ENCODE measurements at regions not wholly inside any gene's neighbourhood (a gene's known extent, or its start where the extent isn't known, plus 50 kb on each side); places are given as distances from the start of the nearest gene placed in this dataset.
"Not testable (repeated sequence)": the region's sequence is repeated elsewhere in the genome, so short reads cannot be mapped to it uniquely, and the experiment has no call there.

DNA sequence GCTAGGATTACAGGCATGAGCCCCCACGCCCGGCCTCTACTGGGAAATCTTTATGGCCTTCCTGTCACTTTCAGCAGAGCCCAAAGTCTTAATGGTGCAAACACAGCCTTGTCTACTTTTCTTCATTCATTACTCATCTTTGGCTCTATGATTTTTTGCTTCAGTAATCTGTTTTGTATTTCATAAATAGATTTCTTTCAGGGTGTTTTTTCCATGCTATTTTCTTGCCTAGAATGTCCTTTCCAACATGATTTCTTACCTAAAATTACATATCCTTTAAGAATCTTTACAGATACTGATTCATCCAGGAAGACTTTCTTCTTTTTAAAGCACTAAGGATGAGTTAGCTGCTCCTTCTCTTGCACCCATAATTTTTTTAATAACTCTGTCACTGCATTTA lies 213.0 kb downstream of the TAF11L14 start:
- no peaks in the 10 kb centered on the region for H3K36me3 ChIP-seq
- WGBS, 2 donors = 89 to 92% methylated on average over 2 of the region's 2 CpGs
- no peak overlapping the region for H3K4me3 ChIP-seq
- DNase-seq = no peak
- no peak overlapping the region for H3K27ac ChIP-seq
- H3K4me1 ChIP-seq = no peaks in the 10 kb centered on the region
- TF ChIP-seq, protein P1, sequence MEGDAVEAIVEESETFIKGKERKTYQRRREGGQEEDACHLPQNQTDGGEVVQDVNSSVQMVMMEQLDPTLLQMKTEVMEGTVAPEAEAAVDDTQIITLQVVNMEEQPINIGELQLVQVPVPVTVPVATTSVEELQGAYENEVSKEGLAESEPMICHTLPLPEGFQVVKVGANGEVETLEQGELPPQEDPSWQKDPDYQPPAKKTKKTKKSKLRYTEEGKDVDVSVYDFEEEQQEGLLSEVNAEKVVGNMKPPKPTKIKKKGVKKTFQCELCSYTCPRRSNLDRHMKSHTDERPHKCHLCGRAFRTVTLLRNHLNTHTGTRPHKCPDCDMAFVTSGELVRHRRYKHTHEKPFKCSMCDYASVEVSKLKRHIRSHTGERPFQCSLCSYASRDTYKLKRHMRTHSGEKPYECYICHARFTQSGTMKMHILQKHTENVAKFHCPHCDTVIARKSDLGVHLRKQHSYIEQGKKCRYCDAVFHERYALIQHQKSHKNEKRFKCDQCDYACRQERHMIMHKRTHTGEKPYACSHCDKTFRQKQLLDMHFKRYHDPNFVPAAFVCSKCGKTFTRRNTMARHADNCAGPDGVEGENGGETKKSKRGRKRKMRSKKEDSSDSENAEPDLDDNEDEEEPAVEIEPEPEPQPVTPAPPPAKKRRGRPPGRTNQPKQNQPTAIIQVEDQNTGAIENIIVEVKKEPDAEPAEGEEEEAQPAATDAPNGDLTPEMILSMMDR (IDR thresholded peaks at IDR 0.05) = no peak
- TF ChIP-seq EP300 (IDR thresholded peaks at IDR 0.05) (no peak), POLR2A (IDR thresholded peaks at IDR 0.05) (no peak)
- no peak for ATAC-seq (ENCODE audit: low FRiP score in 2 of 2)
- no peaks in the 10 kb centered on the region for H3K27me3 ChIP-seq
- no peaks in the 10 kb centered on the region for H3K9me3 ChIP-seq

DNA sequence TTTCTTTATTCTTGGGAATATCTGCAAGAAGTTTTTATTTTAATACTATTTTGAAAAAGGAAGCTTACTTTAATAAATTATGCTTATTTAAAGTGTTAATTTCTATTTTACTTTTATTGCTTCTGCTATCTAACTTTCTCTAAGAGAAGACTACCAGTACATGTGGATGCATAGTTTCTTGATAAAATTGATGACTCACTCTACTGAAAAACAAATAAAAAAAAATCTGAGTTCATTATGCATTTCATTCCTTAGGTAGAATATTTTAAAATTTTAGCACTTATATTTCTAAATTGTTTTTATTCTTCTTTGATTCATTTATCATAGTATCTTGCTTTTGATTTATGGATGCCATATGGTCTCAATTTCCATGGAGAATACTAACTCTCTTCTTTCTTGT lies 217.9 kb downstream of the TAF11L14 start:
- Histone ChIP-seq H3K27me3 (no peaks in the 10 kb centered on the region), H3K4me3 (no peak overlapping the region), H3K9me3 (no peaks in the 10 kb centered on the region), H3K4me1 (no peaks in the 10 kb centered on the region), H3K36me3 (no peaks in the 10 kb centered on the region), H3K27ac (no peak overlapping the region)
- no peak for TF ChIP-seq POLR2AphosphoS5 (IDR thresholded peaks at IDR 0.05)
- TF ChIP-seq, protein P1 (IDR thresholded peaks at IDR 0.05) = no peak
- no peak for TF ChIP-seq POLR2A (IDR thresholded peaks at IDR 0.05)
- ATAC-seq (ENCODE audit: low FRiP score in 2 of 2) (no peak), DNase-seq (no peak)

DNA sequence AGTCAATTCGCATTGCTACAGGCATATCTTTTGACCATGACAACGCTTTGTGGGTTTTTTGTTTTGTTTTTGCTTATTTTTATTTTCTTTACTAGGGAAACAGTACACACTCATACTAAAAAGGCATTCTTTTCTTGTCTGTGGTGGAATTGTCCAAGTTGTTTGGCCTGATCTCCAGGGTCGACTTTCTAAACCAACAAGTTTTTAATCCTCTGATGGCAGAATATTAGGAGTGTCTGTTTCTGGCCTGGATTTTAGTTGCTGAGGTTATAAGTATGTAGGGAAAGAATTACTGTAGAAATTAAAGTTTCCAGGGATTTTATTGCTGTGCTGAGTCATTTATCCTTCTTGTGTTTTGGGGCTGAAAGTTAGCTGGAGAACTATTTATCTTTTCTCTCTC lies 218.5 kb downstream of the TAF11L14 start:
- Histone ChIP-seq H3K27me3 (no peaks in the 10 kb centered on the region), H3K27ac (no peak overlapping the region), H3K9me3 (no peaks in the 10 kb centered on the region), H3K4me3 (no peak overlapping the region), H3K36me3 (no peaks in the 10 kb centered on the region), H3K4me1 (no peaks in the 10 kb centered on the region)
- no peak for DNase-seq
- TF ChIP-seq POLR2A (IDR thresholded peaks at IDR 0.05) = no peak
- TF ChIP-seq, protein P1 (IDR thresholded peaks at IDR 0.05) = no peak
- no peak for TF ChIP-seq EP300 (IDR thresholded peaks at IDR 0.05)
- no peak for TF ChIP-seq POLR2AphosphoS5 (IDR thresholded peaks at IDR 0.05)
- WGBS, 2 donors = 70 to 73% methylated on average over 3 of the region's 3 CpGs
- ATAC-seq (ENCODE audit: low FRiP score in 2 of 2) = peak in 1 of 2 donors; percentile 66

DNA sequence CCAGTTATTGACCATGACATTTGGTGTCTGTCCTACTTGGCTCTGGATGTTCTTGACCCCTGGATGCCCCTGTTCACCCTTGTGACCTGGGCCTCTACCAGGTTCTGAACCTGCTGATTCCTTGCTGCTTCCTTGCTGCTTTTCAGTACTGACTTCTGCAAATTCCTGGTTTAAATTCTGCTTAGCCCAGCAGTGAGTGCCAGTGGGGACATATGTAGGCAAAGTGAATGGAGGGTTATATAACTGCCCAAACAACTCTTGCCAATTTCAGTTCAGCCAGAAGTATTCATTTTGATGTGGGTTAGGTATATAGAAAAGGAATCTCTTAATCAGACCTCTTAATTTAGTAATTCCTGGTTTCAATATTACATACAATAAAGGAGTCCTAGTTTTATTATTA lies 220.6 kb downstream of the TAF11L14 start:
- H3K9me3 ChIP-seq = no peaks in the 10 kb centered on the region
- H3K4me3 ChIP-seq = no peak overlapping the region
- no peaks in the 10 kb centered on the region for H3K27me3 ChIP-seq
- no peaks in the 10 kb centered on the region for H3K4me1 ChIP-seq
- TF ChIP-seq EP300 (IDR thresholded peaks at IDR 0.05) (no peak), POLR2A (IDR thresholded peaks at IDR 0.05) (no peak), POLR2AphosphoS5 (IDR thresholded peaks at IDR 0.05) (no peak)
- TF ChIP-seq, protein P1 (IDR thresholded peaks at IDR 0.05) = no peak
- H3K36me3 ChIP-seq = no peaks in the 10 kb centered on the region
- no peak overlapping the region for H3K27ac ChIP-seq
- no peak for DNase-seq
- ATAC-seq (ENCODE audit: low FRiP score in 2 of 2) = no peak

DNA sequence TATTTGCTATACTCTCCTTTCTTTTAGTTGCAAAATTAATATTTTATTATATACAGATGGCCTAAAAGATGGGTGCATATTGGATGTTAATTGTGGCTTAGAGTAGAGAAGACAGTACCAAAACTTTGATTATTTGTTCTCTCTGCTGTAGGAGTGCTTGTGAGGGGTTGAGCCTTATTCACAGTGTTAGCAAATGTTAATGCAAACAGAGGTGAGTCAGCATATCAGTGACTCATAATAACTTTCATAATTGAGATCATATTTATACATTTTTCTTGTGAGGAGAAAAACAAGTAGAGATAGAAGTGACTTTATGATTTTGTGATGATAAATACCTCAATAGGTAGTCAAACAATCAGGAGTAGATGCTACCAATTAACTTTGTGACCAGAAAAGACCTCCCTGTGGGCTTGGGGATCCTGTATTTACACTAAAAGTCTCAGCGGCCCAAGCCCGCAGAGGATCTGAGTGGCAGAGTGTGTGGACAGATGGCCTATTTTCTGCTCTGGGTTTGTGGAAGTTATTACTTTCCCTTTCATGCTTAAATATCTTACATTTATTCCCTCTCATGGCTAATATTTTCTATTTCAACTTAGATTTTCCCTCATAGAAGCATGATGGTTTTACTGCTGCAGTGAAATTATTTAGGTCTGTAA lies 226.5 kb downstream of the TAF11L14 start:
- no peak for TF ChIP-seq POLR2A (IDR thresholded peaks at IDR 0.05)
- ATAC-seq (ENCODE audit: low FRiP score in 2 of 2) (no peak), DNase-seq (no peak)
- Histone ChIP-seq H3K27ac (no peak overlapping the region), H3K4me3 (no peak overlapping the region), H3K9me3 (peaks cover 0 to 9% (median 0%) of the 10 kb centered on the region in 4 donors), H3K27me3 (no peaks in the 10 kb centered on the region), H3K4me1 (no peaks in the 10 kb centered on the region), H3K36me3 (no peaks in the 10 kb centered on the region)
- WGBS, 2 donors = 75 to 87% methylated on average over 2 of the region's 2 CpGs

DNA sequence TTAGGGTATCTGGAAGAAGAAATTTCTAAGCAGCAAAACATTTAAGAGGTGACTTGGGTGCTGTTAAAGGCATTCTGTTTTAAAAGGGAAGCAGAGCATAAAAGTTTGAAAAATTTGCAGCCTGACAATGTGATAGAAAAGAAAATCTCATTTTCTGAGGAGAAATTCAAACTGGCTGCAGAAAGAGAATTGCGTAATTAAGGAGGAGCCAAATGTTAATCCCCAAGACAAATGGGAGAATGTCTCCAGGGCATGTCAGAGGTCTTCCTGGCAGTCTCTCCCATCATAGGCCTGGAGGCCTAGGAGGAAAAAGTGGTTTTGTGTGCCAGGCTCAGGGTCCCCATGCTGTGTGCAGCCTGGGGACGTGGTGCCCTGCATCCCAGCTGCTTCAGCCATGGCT lies 230.6 kb downstream of the TAF11L14 start:
- not testable (repeated sequence) for ATAC-seq (ENCODE audit: low FRiP score in 2 of 2); H3K4me3 ChIP-seq; H3K9me3 ChIP-seq; H3K27ac ChIP-seq; H3K36me3 ChIP-seq; H3K4me1 ChIP-seq; H3K27me3 ChIP-seq
- peak in 1 of 2 donors; percentile 16 for DNase-seq
- WGBS, 2 donors = 73 to 88% methylated on average over 2 of the region's 2 CpGs

DNA sequence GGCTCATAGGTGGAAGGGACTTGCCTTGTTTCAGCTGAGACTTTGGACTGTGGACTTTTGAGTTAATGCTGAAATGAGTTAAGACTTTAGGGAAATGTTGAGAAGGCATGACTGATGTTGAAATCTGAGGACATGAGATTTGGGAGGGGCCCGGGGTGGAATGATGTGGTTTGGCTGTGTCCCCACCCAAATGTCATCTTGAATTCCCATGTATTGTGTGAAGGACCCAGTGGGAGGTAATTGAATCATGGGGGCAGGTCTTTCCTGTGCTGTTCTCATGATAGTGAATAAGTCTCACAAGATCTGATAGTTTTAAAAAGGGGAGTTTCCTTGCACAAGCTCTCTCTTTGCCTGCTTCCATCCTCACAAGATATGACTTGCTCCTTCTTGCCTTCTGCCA lies 231.7 kb downstream of the TAF11L14 start:
- H3K27ac ChIP-seq, H3K36me3 ChIP-seq, DNase-seq, H3K4me1 ChIP-seq, H3K27me3 ChIP-seq, H3K9me3 ChIP-seq, H3K4me3 ChIP-seq: not testable (repeated sequence)
- ATAC-seq (ENCODE audit: low FRiP score in 2 of 2) = peak in 1 of 2 donors; percentile 48
- WGBS, 2 donors = 38 to 76% methylated on average over 1 of the region's 1 CpG
